Neural crest cell (in vitro differentiated cells): ENCODE measurements at regions not wholly inside any gene's neighbourhood (a gene's known extent, or its start where the extent isn't known, plus 50 kb on each side); places are given as distances from the start of the nearest gene placed in this dataset.

Experiments used
- DNase-seq: peaks from one replicate; pipeline ENCODE4 v3.0.0; 2021; ENCODE audit warnings: low read depth, mixed read lengths, low spot score
- H3K27ac Mint-ChIP-seq: one replicate; pipeline ENCODE4 v1.8.0; 2021; ENCODE audit warnings: mild to moderate bottlenecking, mixed read lengths; ENCODE audit not compliant: unreplicated experiment
- H3K27me3 Mint-ChIP-seq: 2 replicates; pipeline ENCODE4 v1.8.0; 2021; ENCODE audit warnings: low read depth, mild to moderate bottlenecking, mixed read lengths
- H3K36me3 Mint-ChIP-seq: 2 replicates; pipeline ENCODE4 v1.8.0; 2021; ENCODE audit warnings: low read depth, mild to moderate bottlenecking, mixed read lengths
- H3K4me1 Mint-ChIP-seq: 2 replicates; pipeline ENCODE4 v1.8.0; 2021; ENCODE audit warnings: mixed read lengths
- H3K4me3 Mint-ChIP-seq: one replicate; pipeline ENCODE4 v1.8.0; 2021; ENCODE audit warnings: mild to moderate bottlenecking, mixed read lengths
- H3K9me3 Mint-ChIP-seq: 2 replicates; pipeline ENCODE4 v1.8.0; 2021; ENCODE audit warnings: mixed read lengths
- CTCF ChIP-seq: fragments of 200-600 bp; sonication (generic); conservative IDR thresholded peaks from 2 replicates; pipeline ENCODE4 v1.5.0; 2021; ENCODE audit warnings: antibody characterized with exemption, mild to moderate bottlenecking

GRCh38 chr6:112504621-112505020 is 157.5 kb downstream of the RFPL4B start:
- TF ChIP-seq CTCF: no peak
- Mint-ChIP-seq H3K4me3 (peak overlapping the region; percentile 73), H3K9me3 (peaks cover 9% of the 10 kb centered on the region), H3K4me1 (peaks cover 73% of the 10 kb centered on the region), H3K36me3 (peaks cover 13% of the 10 kb centered on the region), H3K27ac (peak overlapping the region; percentile 90), H3K27me3 (no peaks in the 10 kb centered on the region)
- DNase-seq: no peak

GRCh38 chr6:112511441-112511840 is 164.3 kb downstream of the RFPL4B start:
- peaks cover 21% of the 10 kb centered on the region for H3K4me1 Mint-ChIP-seq
- no peak for DNase-seq
- no peak overlapping the region for H3K4me3 Mint-ChIP-seq
- H3K36me3 Mint-ChIP-seq: peaks cover 31% of the 10 kb centered on the region
- TF ChIP-seq CTCF: no peak
- H3K27ac Mint-ChIP-seq: no peak overlapping the region
- H3K9me3 Mint-ChIP-seq: peaks cover 22% of the 10 kb centered on the region
- no peaks in the 10 kb centered on the region for H3K27me3 Mint-ChIP-seq

GRCh38 chr6:112513175-112513574 is 166.0 kb downstream of the RFPL4B start:
- Mint-ChIP-seq H3K4me3 (no peak overlapping the region), H3K27ac (no peak overlapping the region)

GRCh38 chr6:112522587-112522986 is 175.5 kb downstream of the RFPL4B start:
- H3K9me3 Mint-ChIP-seq: peaks cover 9% of the 10 kb centered on the region
- no peak for TF ChIP-seq CTCF
- no peaks in the 10 kb centered on the region for H3K27me3 Mint-ChIP-seq
- H3K4me1 Mint-ChIP-seq: peaks cover 5% of the 10 kb centered on the region
- H3K36me3 Mint-ChIP-seq: peaks cover 4% of the 10 kb centered on the region
- H3K4me3 Mint-ChIP-seq: no peak overlapping the region
- no peak for DNase-seq
- no peak overlapping the region for H3K27ac Mint-ChIP-seq

More at GRCh38 chr6:112513175-112513574, 166.0 kb downstream of the RFPL4B start:
- Mint-ChIP-seq H3K9me3 (peaks cover 19% of the 10 kb centered on the region), H3K27me3 (no peaks in the 10 kb centered on the region), H3K36me3 (peaks cover 28% of the 10 kb centered on the region), H3K4me1 (peaks cover 13% of the 10 kb centered on the region)
- TF ChIP-seq CTCF: no peak
- DNase-seq: no peak

GRCh38 chr6:112524071-112524470 is 176.9 kb downstream of the RFPL4B start:
- no peak for TF ChIP-seq CTCF
- Mint-ChIP-seq H3K27me3 (no peaks in the 10 kb centered on the region), H3K36me3 (peaks cover 4% of the 10 kb centered on the region), H3K9me3 (peaks cover 9% of the 10 kb centered on the region), H3K4me1 (peaks cover 5% of the 10 kb centered on the region), H3K27ac (no peak overlapping the region), H3K4me3 (no peak overlapping the region)
- DNase-seq: no peak

- no peak for DNase-seq
- Mint-ChIP-seq H3K27ac (no peak overlapping the region), H3K27me3 (no peaks in the 10 kb centered on the region), H3K4me1 (peaks cover 5% of the 10 kb centered on the region), H3K9me3 (peaks cover 9% of the 10 kb centered on the region), H3K36me3 (peaks cover 8% of the 10 kb centered on the region), H3K4me3 (no peak overlapping the region)
- no peak for TF ChIP-seq CTCF
Measured at GRCh38 chr6:112525749-112526148, 178.6 kb downstream of the RFPL4B start.
